ENCODE measurements at regions not wholly inside any gene's neighbourhood (a gene's known extent, or its start where the extent isn't known, plus 50 kb on each side); places are given as distances from the start of the nearest gene placed in this dataset.
A peak's percentile ranks its signal among the peaks of the same experiment; 100 is the strongest.
"Not testable (repeated sequence)": the region's sequence is repeated elsewhere in the genome, so short reads cannot be mapped to it uniquely, and the experiment has no call there.

GRCh38 chr6:19892260-19892659 is 55.1 kb downstream of the ID4 start:
- no peak for DNase-seq (ENCODE audit: low read depth)

- DNase-seq (ENCODE audit: low read depth) = no peak
These were observed 58.9 kb downstream of the ID4 start for GRCh38 chr6:19895866-19896692.

- DNase-seq (ENCODE audit: low read depth) = peak; percentile 61
These were observed 59.5 kb downstream of the ID4 start for GRCh38 chr6:19896693-19897010.

- no peak for DNase-seq (ENCODE audit: low read depth)
These were observed 61.1 kb downstream of the ID4 start for GRCh38 chr6:19898141-19898740.

- no peak for DNase-seq (ENCODE audit: low read depth)
These were observed 65.0 kb downstream of the ID4 start for GRCh38 chr6:19902201-19902600.

GRCh38 chr6:19904408-19904807 is 67.2 kb downstream of the ID4 start:
- not testable (repeated sequence) for DNase-seq (ENCODE audit: low read depth)

- DNase-seq (ENCODE audit: low read depth) = no peak
These were observed 68.4 kb downstream of the ID4 start for GRCh38 chr6:19905584-19905983.

- peak; percentile 11 for DNase-seq (ENCODE audit: low read depth)
These were observed 69.0 kb downstream of the ID4 start for GRCh38 chr6:19906171-19906570.

- no peak for DNase-seq (ENCODE audit: low read depth)
These were observed 74.1 kb downstream of the ID4 start for GRCh38 chr6:19911223-19911622.

GRCh38 chr6:19918436-19918835 is 81.3 kb downstream of the ID4 start:
- DNase-seq (ENCODE audit: low read depth) = no peak

GRCh38 chr6:19921786-19922185 is 84.6 kb downstream of the ID4 start:
- no peak for DNase-seq (ENCODE audit: low read depth)

GRCh38 chr6:19925533-19925932 is 88.4 kb downstream of the ID4 start:
- DNase-seq (ENCODE audit: low read depth) = no peak

GRCh38 chr6:19928461-19928860 is 91.3 kb downstream of the ID4 start:
- no peak for DNase-seq (ENCODE audit: low read depth)

GRCh38 chr6:19929312-19929711 is 92.1 kb downstream of the ID4 start:
- no peak for DNase-seq (ENCODE audit: low read depth)

GRCh38 chr6:19934996-19935591 is 97.9 kb downstream of the ID4 start:
- DNase-seq (ENCODE audit: low read depth) = no peak

GRCh38 chr6:19939321-19939720 is 102.2 kb downstream of the ID4 start:
- DNase-seq (ENCODE audit: low read depth) = not testable (repeated sequence)

GRCh38 chr6:19939926-19940325 is 102.8 kb downstream of the ID4 start:
- not testable (repeated sequence) for DNase-seq (ENCODE audit: low read depth)

- DNase-seq (ENCODE audit: low read depth) = no peak
These were observed 105.9 kb downstream of the ID4 start for GRCh38 chr6:19943042-19943441.

- no peak for DNase-seq (ENCODE audit: low read depth)
These were observed 108.7 kb downstream of the ID4 start for GRCh38 chr6:19945843-19946358.

GRCh38 chr6:19949155-19949554 is 112.0 kb downstream of the ID4 start:
- no peak for DNase-seq (ENCODE audit: low read depth)

- no peak for DNase-seq (ENCODE audit: low read depth)
These were observed 126.9 kb downstream of the ID4 start for GRCh38 chr6:19964115-19964514.

- DNase-seq (ENCODE audit: low read depth) = no peak
These were observed 131.0 kb downstream of the ID4 start for GRCh38 chr6:19968201-19968600.

- DNase-seq (ENCODE audit: low read depth) = no peak
These were observed 135.1 kb downstream of the ID4 start for GRCh38 chr6:19972221-19972620.
